Urothelium cell line (cell line): ENCODE measurements at regions not wholly inside any gene's neighbourhood (a gene's known extent, or its start where the extent isn't known, plus 50 kb on each side); places are given as distances from the start of the nearest gene placed in this dataset.

Source experiments
- DNase-seq: peaks from one replicate; pipeline ENCODE4 v3.0.0; 2011; ENCODE audit warnings: low spot score, mixed read lengths
- FAIRE-seq: peaks from 2 replicates; lab custom pipeline; 2011; peaks lifted over from hg19 to GRCh38; lab: Jason Lieb, UNC

- DNase-seq (no peak), FAIRE-seq (no peak)
Measured at GRCh38 chr2:120439637-120440384, 93.9 kb downstream of the INHBB start.

DNA sequence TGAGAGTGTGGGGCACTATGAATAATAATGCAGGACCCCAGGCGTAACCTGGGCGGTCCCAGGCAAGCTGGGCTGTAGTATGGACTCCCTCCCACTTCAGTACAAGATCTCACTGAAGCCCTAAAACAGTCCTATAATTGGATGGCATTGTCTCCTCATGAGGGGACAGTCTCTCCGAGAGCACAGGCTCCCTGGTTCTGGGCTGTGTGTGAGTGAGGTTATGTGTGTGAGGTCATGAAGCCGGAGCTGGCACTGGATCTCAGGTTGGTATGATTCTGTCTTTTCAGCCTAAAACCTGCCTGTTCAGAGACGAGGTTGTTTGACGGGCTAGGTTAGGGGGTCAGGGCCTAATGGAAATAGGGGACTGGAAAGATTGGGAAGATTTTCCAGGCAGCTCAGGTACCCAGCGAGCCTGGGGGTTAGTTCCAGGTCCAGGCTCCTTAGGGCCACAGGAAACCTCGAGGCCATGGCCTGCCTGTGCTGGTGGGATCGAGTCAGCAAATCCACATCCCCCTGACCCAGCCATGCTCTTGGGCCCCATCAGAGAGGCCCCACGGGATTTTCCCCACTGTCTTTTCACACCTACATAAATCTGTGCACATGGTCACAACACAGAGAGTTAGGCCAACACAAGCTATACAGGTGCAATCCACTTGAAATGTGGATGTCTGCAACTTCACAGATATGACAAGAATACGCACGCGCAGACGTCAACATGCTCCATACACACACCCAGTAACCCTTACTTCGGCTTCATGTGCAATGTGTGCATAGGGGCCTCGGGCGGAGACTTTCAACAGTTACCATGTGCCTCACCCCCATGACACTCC is 94.8 kb downstream of the INHBB start:
- FAIRE-seq = peak; percentile 66
- DNase-seq = no peak

DNA sequence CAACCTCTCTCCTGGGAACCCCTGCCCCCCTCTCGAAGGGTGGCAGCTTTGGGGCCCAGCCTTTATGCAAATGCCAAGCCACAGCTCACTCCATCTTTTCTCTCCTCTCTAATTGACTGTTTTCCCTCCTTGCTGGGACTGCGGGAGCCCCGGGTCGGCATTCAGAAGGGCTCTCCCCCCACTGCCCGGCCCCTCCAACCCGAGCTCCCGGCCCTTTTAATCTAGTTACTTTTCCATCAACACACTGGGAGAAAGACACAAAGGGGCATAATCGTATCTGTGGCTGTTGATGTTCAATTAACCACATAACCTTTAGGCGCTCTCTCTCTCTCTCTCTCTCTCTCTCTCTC is 95.4 kb downstream of the INHBB start:
- no peak for FAIRE-seq
- no peak for DNase-seq

DNA sequence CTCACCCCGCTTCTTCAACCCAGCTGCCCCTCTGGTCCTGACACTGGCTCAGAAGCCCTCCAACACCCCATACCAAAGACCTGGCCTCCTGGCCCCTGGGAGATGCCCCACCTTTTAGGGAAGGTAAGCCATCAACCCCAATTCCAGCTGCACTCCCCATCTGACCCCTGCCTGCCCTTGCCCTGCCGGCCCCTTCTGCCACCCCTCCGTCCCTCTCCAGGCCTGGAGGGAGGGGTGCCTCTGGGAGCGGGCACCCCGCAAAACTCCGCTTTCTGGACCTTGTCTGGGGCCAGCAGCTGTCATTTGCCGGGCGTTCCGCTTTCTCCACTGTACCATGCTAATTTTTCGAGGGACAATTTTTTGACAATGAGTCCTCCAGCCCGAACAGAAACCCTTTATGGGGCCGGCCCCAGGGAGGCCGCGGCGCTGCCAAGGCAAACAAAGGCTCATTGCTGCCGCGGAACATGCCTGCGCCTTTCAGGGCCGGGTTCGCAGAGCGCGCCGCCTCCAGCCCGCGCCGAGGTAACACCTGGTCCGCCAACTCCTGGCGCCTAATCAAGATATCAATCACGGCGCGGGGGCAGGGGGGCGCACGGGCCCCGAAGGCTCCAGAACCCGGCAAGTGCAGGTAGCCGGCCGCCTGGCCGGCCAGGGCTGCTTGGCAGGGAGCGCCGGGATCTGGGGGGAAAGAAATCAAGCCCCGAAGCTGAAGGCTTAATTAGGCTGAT is 96.0 kb downstream of the INHBB start:
- FAIRE-seq (no peak), DNase-seq (no peak)

DNA sequence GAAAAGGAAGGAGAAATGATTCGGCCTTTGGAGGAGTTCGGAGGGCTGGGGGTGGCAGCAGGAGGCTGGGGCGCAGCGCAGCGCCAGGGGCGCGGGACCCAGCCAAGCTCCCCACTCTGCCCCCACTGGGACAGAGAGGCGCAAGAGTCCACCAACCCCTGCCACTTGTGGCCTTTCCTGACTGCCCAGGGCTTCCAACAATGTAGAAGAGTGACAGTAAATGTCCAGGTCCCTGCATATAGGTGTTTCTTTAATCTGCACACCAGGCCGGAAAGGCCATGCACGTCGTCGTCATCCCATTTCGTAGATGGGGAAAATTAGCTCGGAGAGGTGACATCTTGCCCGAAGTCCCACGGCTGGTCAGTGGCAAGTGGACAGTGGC is 96.6 kb downstream of the INHBB start:
- FAIRE-seq = no peak
- DNase-seq = no peak

GRCh38 chr2:120442923-120443571 is 97.1 kb downstream of the INHBB start:
- FAIRE-seq (no peak), DNase-seq (no peak)

DNA sequence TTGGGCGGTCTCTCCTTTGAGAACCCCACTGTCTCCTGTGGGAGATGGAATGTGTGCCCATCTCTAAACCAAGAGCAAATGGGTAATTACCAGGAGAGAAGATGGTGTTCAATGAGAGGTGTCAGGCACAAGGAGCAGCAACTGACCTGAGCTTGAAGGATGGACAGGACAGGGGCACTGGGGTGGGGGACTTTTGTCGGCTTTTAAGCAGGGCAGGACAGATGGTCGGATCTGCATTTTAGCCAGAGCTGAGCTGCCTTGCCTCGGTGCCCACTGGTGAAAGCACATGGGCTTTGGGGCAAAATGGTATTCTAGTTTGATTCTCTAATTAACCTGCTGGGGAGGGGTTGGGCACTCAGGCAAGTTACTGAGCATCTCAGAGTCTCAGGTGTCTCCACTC is 98.0 kb downstream of the INHBB start:
- FAIRE-seq = no peak
- no peak for DNase-seq

DNA sequence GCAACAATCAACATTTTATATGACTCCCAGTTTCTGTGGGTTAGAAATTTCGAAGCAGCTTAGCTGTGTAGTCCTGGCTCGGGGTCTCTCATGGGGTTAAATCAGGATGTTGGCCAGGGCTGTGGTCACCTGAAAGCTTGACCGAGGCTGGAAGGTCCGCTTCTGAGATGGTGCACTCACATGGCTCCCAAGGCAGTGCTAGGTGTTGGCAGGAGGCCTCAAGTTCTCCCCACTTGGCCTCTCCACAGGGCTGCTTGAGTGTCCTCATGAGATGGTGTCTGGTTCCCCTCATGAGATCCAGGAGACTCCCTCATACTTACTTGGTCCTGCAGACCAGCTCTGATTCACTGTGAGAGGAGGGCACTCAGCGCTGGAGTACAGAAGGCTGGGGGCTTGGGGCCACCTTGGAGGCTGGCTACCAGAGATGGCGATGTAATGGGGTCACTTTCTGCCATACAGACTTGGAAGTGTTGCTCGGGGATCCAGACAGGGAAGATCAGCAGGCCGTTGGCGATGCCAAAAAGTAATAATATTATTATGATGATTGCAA is 98.8 kb downstream of the INHBB start:
- DNase-seq (no peak), FAIRE-seq (no peak)

DNA sequence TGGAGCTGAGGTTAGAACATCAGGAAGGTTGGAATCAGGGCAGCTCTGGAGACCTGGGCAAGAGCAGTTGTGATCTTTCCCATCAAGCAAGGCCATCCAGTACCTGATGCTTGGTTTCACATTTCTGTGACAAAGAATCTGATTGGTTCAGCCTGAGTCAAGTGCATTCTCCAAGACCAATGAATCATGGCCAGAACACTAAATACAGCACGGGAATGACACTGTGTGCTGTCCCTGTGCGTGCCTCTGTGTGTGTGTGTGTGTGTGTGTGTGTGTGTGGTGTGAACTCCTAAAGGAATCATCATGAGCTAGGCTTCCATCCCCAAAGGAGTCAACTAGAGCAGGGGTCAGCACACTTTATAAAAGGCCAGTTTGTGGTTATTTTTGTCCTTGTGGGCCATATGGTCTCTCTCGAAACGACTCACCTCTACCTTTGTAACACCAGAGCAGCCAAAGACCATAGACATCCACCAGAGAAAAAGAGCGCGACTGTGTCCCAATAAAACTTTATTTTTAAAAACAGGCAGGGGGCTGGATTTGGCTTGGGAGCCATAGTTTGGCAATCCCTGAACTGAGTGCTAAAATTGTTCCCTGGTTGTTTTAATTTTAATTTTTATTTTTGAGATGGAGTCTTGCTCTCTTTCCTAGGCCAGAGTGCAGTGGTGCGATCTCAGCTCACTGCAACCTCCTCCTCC is 99.7 kb downstream of the INHBB start:
- DNase-seq (no peak), FAIRE-seq (peak; percentile 68)

DNA sequence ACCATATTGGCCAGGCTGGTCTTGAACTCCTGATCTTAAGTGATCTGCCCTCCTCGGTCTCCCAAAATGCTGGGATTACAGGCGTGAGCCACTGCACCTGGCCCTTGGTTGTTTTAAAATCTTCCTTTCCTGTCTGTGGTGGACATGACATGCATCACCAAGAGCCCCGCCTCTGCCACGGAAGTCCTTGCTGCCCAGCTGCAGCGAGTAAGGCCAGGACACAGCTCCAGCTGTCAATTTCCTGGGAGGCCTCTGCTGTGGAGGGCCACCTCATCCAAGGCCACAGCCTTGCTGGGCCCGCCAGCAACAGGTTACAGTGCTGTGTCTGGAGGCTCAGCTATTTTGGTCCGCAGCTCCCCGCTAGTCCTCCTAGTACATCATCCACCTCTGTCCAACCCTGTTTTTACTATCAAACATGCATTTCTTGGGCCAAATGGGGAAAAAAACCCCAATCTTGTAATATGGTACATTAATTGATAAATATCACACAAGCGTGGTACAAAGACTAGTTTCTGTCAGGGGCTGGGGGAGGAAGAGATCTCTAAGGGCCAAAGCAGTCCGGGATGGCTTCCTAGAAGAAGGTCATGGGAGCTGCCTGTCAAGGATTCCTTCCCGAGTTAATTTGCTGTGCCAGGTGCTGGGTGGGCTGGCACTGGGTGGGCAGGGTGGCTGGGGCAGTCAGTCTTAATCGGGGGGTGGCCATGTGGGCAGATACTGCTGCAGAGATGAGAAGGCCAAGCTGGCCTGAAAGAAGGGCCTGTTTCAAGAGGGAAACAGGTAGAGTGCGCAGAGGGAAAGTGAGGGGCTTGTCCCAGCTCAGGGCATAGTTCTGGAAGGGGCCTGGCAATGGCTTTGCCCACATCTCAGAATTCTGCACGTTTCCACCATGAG is 100.5 kb downstream of the INHBB start:
- FAIRE-seq = no peak
- no peak for DNase-seq

DNA sequence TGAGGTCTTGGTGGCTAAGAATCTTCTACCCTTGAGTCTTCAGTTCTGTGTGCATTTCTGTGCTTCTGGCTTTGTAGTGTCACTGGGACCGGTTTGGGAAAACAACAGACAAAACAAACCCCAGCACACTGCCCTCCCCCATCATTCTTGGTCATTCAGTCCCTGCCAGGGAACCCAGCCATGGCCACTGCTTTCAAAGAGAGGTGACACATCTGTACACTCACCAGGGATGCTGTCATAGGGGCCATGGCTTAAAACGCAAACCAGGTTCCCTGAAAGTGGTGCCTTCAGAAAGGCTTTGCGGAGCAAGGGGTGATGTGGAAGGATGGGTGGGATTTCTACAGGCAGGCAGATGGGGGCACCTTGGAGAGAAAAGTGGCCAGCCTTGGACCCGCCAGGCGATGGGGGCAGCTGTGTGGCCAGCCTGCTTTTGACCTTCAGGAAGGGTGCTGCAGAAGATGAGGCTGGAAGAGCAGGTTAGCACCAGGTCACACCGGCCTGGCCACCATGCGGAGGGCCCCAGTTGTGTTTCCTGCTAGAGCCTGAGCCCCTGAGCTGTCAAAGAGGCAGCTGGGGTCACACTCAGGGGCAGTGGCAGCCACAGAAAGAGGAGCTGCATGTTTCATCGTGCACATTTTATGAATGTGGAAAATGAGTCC is 101.3 kb downstream of the INHBB start:
- DNase-seq (no peak), FAIRE-seq (no peak)

- FAIRE-seq = no peak
- DNase-seq = no peak
Measured at GRCh38 chr2:120448436-120448835, 102.5 kb downstream of the INHBB start.

DNA sequence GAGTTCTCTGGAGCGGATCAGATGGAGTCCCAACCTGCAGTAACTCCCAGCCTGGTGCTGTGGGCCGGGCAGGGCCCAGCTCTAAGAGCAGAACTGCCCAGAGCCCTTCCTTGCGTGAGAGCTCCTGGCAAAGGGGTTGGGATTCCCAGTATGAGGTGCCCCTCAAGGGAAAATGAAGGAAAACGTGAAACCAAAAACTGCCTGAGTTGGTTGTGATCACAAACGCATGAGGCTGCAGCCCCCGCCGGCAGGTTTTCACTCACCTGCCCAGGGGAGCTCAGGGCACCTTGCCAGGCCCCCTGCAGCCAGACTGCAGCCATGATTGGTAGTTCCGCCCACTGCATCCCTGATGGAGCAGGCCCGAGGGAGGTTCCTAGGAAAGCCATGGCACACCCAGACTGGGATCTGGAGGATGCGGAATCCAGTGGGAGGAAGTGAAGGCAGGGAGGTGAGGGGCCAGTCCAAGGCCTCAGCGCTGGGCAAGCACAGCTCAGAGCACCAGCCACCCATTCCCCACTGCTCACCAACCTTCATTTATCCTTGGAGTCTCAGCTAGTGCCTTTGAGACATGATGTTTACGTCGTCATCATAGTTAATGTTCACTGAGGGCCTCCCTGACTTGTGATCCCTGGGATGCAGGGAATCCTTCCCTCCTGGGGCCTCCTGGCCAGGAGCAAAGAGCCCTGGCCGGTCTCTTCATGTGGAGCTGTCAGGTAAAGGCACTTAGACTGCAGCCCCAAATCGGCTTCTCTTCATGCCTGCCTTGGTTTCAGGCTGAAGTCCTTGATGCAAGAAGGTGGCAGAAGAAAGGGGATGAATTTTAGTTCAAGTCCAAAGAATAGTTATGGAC is 103.2 kb downstream of the INHBB start:
- DNase-seq = no peak

GRCh38 chr2:120450196-120450820 is 104.4 kb downstream of the INHBB start:
- no peak for DNase-seq
- no peak for FAIRE-seq

More for the DNA sequence above, 103.2 kb downstream of the INHBB start:
- FAIRE-seq = no peak

- DNase-seq (no peak), FAIRE-seq (no peak)
Measured at GRCh38 chr2:120451334-120451733, 105.4 kb downstream of the INHBB start.

DNA sequence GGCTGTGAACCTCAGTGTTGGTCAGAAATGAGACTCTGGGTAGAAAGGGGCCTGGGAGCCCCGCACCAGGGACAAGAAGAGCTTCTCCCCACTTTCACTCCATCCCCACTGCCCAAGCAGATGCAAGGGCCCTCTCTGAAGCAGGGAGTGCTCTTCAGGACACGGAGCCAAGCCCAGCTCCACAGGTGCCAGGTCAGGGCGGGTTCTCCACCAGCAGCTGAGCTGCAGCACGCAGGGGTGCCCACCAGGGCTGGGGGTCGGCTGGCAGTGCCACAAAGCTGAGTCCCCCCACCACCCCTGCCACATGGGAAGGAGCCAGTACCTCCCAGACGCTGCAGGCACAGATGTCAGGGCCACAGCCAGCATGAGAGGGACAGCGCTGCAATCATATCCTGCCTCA is 106.2 kb downstream of the INHBB start:
- no peak for DNase-seq
- FAIRE-seq = no peak

DNA sequence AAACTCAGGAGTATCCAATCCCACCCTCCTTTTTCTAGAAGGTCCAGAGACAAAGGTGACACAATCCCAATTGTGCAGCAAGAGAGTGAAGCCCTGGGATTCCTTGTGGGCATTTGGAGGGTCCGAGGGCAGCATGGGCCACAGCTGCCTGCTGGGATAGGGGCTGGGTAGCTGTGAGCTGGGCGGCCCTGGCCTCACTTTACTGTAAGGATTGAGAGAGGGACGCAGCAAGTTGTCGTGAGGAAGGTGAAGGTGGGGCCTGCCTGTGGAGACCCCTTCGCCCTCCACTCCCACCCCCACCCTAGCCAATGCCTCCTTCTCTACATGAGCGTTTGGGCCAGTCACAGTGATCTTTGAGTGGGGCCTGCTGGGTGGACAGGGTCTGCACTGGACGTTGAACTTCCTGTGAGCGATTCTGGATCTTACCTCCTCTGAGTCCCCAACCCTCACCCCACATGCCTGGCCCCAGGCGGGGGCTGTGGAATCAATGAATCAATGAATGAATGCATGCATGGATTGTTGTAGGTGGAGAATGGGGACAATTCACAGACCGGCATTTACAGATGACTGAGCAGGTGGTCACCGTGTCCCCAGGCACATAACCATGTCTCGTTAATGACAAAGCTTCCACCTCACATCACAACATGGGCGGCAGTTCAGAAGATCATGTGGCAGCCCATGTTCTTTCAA is 107.2 kb downstream of the INHBB start:
- DNase-seq (no peak), FAIRE-seq (no peak)
